HepG2 (cell line): ENCODE measurements at regions not wholly inside any gene's neighbourhood (a gene's known extent, or its start where the extent isn't known, plus 50 kb on each side); places are given as distances from the start of the nearest gene placed in this dataset.

Experiments used
- ATAC-seq: fragments of 200-7000 bp; cut with Tn5 transposase; 3 replicates; pipeline ENCODE4 v1.9.1; 2020; ENCODE audit warnings: mild to moderate bottlenecking, moderate library complexity
- BruUV-seq: library from RNA; stranded (reverse); fragments of 400-500 nt; replicated peaks from 2 replicates; lab custom pipeline; 2021; lab: Mats Ljungman, UMichigan
- CTCF ChIA-PET: fragments of 300-600 bp; formaldehyde crosslinking; extraction: SDS; loops from one replicate; lab custom pipeline; 2021; ENCODE audit warnings: low total read pairs, inconsistent platforms, low intra/inter-chr PET ratio; lab: Yijun Ruan, JAX
- POLR2A ChIA-PET: fragments of 350-600 bp; sonication (Branson Sonifier 250); formaldehyde crosslinking; loops from one replicate; lab custom pipeline; 2020; ENCODE audit warnings: antibody characterized with exemption, inconsistent platforms; lab: Yijun Ruan, JAX
- DNase-seq: peaks from one replicate; pipeline ENCODE4 v3.0.0-alpha.2; 2015; ENCODE audit warnings: low spot score
- FAIRE-seq: peaks from 3 replicates; lab custom pipeline; 2011; peaks lifted over from hg19 to GRCh38; lab: Jason Lieb, UNC
- H2AFZ ChIP-seq: one replicate; pipeline ENCODE4 v1.6.1; 2011; ENCODE audit warnings: low read length, inconsistent platforms
- H3K27ac ChIP-seq: fragments of 300-600 bp; 3 replicates; pipeline ENCODE4 v1.8.0; 2011; ENCODE audit warnings: mixed run types, mild to moderate bottlenecking, mixed read lengths, low read length, inconsistent platforms; ENCODE audit not compliant: insufficient read depth; ENCODE audit errors: extremely low read length
- H3K27me3 ChIP-seq, 2 experiments: fragments of 200-600 bp in 1 of 2; 2 replicates in 1 of 2; 3 replicates in 1 of 2; pipeline versions ENCODE4 v1.6.0 to v1.8.0; 2011; ENCODE audit warnings: low read length in 2 of 2, mild to moderate bottlenecking in 2 of 2, moderate library complexity in 2 of 2, inconsistent platforms in 1 of 2; ENCODE audit not compliant: insufficient read depth in 2 of 2, control insufficient read depth in 1 of 2
- H3K36me3 ChIP-seq, 2 experiments: fragments of 200-600 bp in 1 of 2; replicated peaks in 1 of 2; 2 replicates in 1 of 2; 3 replicates in 1 of 2; pipeline versions ENCODE4 v1.5.1 to v1.8.0; 2011; ENCODE audit warnings: low read length in 2 of 2, inconsistent platforms in 1 of 2; ENCODE audit not compliant: insufficient read depth in 2 of 2, control insufficient read depth in 1 of 2
- H3K4me1 ChIP-seq: 2 replicates; pipeline ENCODE4 v1.5.1; 2012; ENCODE audit warnings: low read length, inconsistent platforms; ENCODE audit not compliant: insufficient read depth
- H3K4me2 ChIP-seq: 2 replicates; pipeline ENCODE4 v1.6.0; 2011; ENCODE audit warnings: low read depth, low read length, inconsistent platforms
- H3K4me3 ChIP-seq, 3 experiments: fragments of 200-600 bp in 1 of 3; sonication (generic), shearing (Covaris generic) in 1 of 3; replicated peaks in 1 of 3; 2 replicates each; pipeline ENCODE4 v1.5.1; 2011 to 2016; ENCODE audit warnings: low read length in 3 of 3, inconsistent platforms in 2 of 3, low read depth in 2 of 3, mild to moderate bottlenecking in 2 of 3, control low read depth in 1 of 3, mixed read lengths in 1 of 3; ENCODE audit not compliant: insufficient read depth in 1 of 3
- H3K79me2 ChIP-seq: one replicate; pipeline ENCODE4 v1.6.1; 2011; ENCODE audit warnings: low read length, inconsistent platforms; ENCODE audit not compliant: insufficient read depth
- H3K9ac ChIP-seq: 2 replicates; pipeline ENCODE4 v1.6.0; 2011; ENCODE audit warnings: mild to moderate bottlenecking, low read depth, low read length, inconsistent platforms; ENCODE audit not compliant: insufficient read depth
- H3K9me3 ChIP-seq: 2 replicates; pipeline ENCODE4 v1.5.1; 2012; ENCODE audit warnings: mild to moderate bottlenecking, low read length
- H4K20me1 ChIP-seq: 2 replicates; pipeline ENCODE4 v1.6.0; 2011; ENCODE audit warnings: inconsistent platforms, mild to moderate bottlenecking, low read length, moderate library complexity; ENCODE audit not compliant: insufficient read depth
- AGO1 ChIP-seq: fragments of 200-400 bp; formaldehyde crosslinking; IDR thresholded peaks from 2 replicates; pipeline ENCODE4 v1.6.1; 2017; ENCODE audit warnings: mild to moderate bottlenecking, low read depth, low read length, moderate library complexity; ENCODE audit not compliant: poor library complexity, severe bottlenecking
- BORCS8-MEF2B ChIP-seq: sonication (generic); formaldehyde crosslinking; IDR thresholded peaks from 2 replicates; pipeline ENCODE4 v1.8.0; 2022; ENCODE audit warnings: mild to moderate bottlenecking, missing genetic modification reagents
- GABPB1 ChIP-seq: IDR thresholded peaks from 2 replicates; pipeline ENCODE4 v1.6.1; 2016; ENCODE audit warnings: mild to moderate bottlenecking, missing genetic modification reagents, moderate library complexity, missing compliant biosample characterization
- KDM2A ChIP-seq: sonication (generic); formaldehyde crosslinking; IDR thresholded peaks from 2 replicates; pipeline ENCODE4 v1.4.0; 2020; ENCODE audit warnings: low read depth, missing genetic modification reagents, borderline replicate concordance
- KLF16 ChIP-seq, 2 experiments: sonication (generic) in 1 of 2; formaldehyde crosslinking in 1 of 2; IDR thresholded peaks; 2 replicates each; pipeline versions ENCODE4 v1.6.1 to v1.8.0; 2016 to 2023; ENCODE audit warnings: missing genetic modification reagents in 2 of 2, missing compliant biosample characterization in 1 of 2
- RELA ChIP-seq: sonication (generic); formaldehyde crosslinking; IDR thresholded peaks from 2 replicates; pipeline ENCODE4 v1.4.0; 2020; ENCODE audit warnings: missing genetic modification reagents
- REXO4 ChIP-seq: sonication (generic); formaldehyde crosslinking; IDR thresholded peaks from 2 replicates; pipeline ENCODE4 v1.8.0; 2022; ENCODE audit warnings: missing genetic modification reagents, mild to moderate bottlenecking, borderline replicate concordance
- SMYD3 ChIP-seq: sonication (generic); formaldehyde crosslinking; IDR thresholded peaks from 2 replicates; pipeline ENCODE4 v1.8.1; 2023; ENCODE audit warnings: mild to moderate bottlenecking, missing genetic modification reagents
- SP2 ChIP-seq: sonication (generic); formaldehyde crosslinking; IDR thresholded peaks from 2 replicates; pipeline ENCODE4 v1.5.1; 2020; ENCODE audit warnings: mild to moderate bottlenecking, missing genetic modification reagents
- TCF7 ChIP-seq: sonication (generic); IDR thresholded peaks from 2 replicates; pipeline ENCODE4 v1.6.1; 2016; ENCODE audit warnings: antibody characterized with exemption, low read depth
- U2AF2 ChIP-seq: fragments of 200-400 bp; formaldehyde crosslinking; IDR thresholded peaks from 2 replicates; pipeline ENCODE4 v1.6.1; 2017; ENCODE audit warnings: low read depth, mild to moderate bottlenecking, low read length
- ZNF207 ChIP-seq: fragments of 450-650 bp; IDR thresholded peaks from 2 replicates; pipeline ENCODE4 v1.6.1; 2016; ENCODE audit warnings: antibody characterized with exemption, borderline replicate concordance
- ZNF33A ChIP-seq: sonication (generic); formaldehyde crosslinking; IDR thresholded peaks from 2 replicates; pipeline ENCODE4 v1.5.1; 2020; ENCODE audit warnings: missing genetic modification reagents, mild to moderate bottlenecking, moderate library complexity, borderline replicate concordance
- ZNF891 ChIP-seq: sonication (generic); formaldehyde crosslinking; IDR thresholded peaks from 2 replicates; pipeline ENCODE4 v1.5.0; 2020; ENCODE audit warnings: mild to moderate bottlenecking, missing genetic modification reagents
- WGBS: methylation state at CpG from one replicate; pipeline ENCODE4 v1.1.6; 2017; ENCODE audit warnings: low lambda C conversion rate; 5-methylcytosine and 5-hydroxymethylcytosine counted together
- in situ Hi-C: cut with HindIII; loops from 2 replicates; pipeline ENCODE4 v1.10.0; 2017; ENCODE audit warnings: low pct_unique_long_range_greater_than_20kb; ENCODE audit not compliant: extremely low pct_ligation_motif_present
- intact Hi-C: fragments of 100-400 bp; cut with micrococcal nuclease; formaldehyde crosslinking; loops from one replicate; pipeline ENCODE4 v1.10.0; 2022; ENCODE audit not compliant: unreplicated experiment
- TF ChIP-seq, protein P1 (sequence below): sonication (generic); formaldehyde crosslinking; IDR thresholded peaks from 2 replicates; pipeline ENCODE4 v1.9.0; 2021; ENCODE audit warnings: missing genetic modification reagents, borderline replicate concordance
- TF ChIP-seq, protein P2 (sequence below): IDR thresholded peaks from 2 replicates; pipeline ENCODE4 v1.6.1; 2016; ENCODE audit warnings: low read depth, borderline replicate concordance
- TF ChIP-seq, protein P3 (sequence below): sonication (generic); formaldehyde crosslinking; IDR thresholded peaks from 2 replicates; pipeline ENCODE4 v1.9.0; 2021; ENCODE audit warnings: mild to moderate bottlenecking, missing genetic modification reagents

DNA sequence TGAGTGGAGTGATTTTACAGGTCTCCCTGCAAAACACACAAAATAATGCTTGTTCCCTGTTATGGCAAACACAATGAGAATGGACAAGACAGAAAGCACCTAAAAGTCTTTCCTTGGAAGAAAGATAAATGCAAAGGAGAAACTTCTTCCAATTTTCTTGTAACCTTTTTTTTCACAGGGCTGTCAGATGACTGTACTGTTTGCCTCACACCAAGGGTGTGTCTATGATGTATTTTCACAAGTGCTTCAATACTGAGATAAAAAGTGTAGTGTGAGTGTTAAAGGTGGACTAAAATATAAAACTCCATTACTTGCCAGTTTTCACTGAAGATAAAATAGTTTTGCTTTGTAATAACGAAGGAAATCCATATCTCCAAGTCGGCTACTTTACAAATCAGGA is 194.5 kb downstream of the CENPW start:
- no peak for FAIRE-seq
- no peaks in the 10 kb centered on the region for H3K4me1 ChIP-seq
- no peak overlapping the region for H3K9ac ChIP-seq
- H2AFZ ChIP-seq, result no peak overlapping the region
- ATAC-seq, result no peak
- no peak for DNase-seq
- H4K20me1 ChIP-seq, result no peaks in the 10 kb centered on the region
- no peak overlapping the region for H3K27ac ChIP-seq
- intact Hi-C loops (no loop called here), in situ Hi-C loops (no loop called here)
- ChIA-PET CTCF (no interaction called here), POLR2A (no interaction called here)
- no peaks in the 10 kb centered on the region for H3K9me3 ChIP-seq
- no peaks in the 10 kb centered on the region for H3K36me3 ChIP-seq
- no peaks in the 10 kb centered on the region for H3K79me2 ChIP-seq
- H3K27me3 ChIP-seq, result no peaks in the 10 kb centered on the region
- WGBS, result 0% methylated on average over 2 of the region's 2 CpGs
- no peak overlapping the region for H3K4me3 ChIP-seq
- no peak overlapping the region for H3K4me2 ChIP-seq
- no TSS peak for BruUV-seq
- TF ChIP-seq KLF16 (CRISPR knock-in tag; IDR thresholded peaks at IDR 0.05), result no peak
- TF ChIP-seq U2AF2, result no peak
- no peak for TF ChIP-seq KDM2A
- no peak for TF ChIP-seq TCF7
- TF ChIP-seq, protein P1, sequence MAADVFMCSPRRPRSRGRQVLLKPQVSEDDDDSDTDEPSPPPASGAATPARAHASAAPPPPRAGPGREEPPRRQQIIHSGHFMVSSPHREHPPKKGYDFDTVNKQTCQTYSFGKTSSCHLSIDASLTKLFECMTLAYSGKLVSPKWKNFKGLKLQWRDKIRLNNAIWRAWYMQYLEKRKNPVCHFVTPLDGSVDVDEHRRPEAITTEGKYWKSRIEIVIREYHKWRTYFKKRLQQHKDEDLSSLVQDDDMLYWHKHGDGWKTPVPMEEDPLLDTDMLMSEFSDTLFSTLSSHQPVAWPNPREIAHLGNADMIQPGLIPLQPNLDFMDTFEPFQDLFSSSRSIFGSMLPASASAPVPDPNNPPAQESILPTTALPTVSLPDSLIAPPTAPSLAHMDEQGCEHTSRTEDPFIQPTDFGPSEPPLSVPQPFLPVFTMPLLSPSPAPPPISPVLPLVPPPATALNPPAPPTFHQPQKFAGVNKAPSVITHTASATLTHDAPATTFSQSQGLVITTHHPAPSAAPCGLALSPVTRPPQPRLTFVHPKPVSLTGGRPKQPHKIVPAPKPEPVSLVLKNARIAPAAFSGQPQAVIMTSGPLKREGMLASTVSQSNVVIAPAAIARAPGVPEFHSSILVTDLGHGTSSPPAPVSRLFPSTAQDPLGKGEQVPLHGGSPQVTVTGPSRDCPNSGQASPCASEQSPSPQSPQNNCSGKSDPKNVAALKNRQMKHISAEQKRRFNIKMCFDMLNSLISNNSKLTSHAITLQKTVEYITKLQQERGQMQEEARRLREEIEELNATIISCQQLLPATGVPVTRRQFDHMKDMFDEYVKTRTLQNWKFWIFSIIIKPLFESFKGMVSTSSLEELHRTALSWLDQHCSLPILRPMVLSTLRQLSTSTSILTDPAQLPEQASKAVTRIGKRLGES (CRISPR knock-in tag), result no peak
- TF ChIP-seq ZNF891 (CRISPR knock-in tag), result no peak
- TF ChIP-seq SMYD3 (CRISPR knock-in tag), result no peak
- TF ChIP-seq ZNF33A, result no peak
- TF ChIP-seq, protein P2, sequence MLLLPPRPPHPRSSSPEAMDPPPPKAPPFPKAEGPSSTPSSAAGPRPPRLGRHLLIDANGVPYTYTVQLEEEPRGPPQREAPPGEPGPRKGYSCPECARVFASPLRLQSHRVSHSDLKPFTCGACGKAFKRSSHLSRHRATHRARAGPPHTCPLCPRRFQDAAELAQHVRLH (CRISPR knock-in tag), result no peak
- TF ChIP-seq ZNF207, result no peak
- no peak for TF ChIP-seq SP2 (CRISPR knock-in tag)
- TF ChIP-seq GABPB1, result no peak
- no peak for TF ChIP-seq REXO4
- TF ChIP-seq BORCS8-MEF2B (CRISPR knock-in tag), result no peak
- TF ChIP-seq, protein P3, sequence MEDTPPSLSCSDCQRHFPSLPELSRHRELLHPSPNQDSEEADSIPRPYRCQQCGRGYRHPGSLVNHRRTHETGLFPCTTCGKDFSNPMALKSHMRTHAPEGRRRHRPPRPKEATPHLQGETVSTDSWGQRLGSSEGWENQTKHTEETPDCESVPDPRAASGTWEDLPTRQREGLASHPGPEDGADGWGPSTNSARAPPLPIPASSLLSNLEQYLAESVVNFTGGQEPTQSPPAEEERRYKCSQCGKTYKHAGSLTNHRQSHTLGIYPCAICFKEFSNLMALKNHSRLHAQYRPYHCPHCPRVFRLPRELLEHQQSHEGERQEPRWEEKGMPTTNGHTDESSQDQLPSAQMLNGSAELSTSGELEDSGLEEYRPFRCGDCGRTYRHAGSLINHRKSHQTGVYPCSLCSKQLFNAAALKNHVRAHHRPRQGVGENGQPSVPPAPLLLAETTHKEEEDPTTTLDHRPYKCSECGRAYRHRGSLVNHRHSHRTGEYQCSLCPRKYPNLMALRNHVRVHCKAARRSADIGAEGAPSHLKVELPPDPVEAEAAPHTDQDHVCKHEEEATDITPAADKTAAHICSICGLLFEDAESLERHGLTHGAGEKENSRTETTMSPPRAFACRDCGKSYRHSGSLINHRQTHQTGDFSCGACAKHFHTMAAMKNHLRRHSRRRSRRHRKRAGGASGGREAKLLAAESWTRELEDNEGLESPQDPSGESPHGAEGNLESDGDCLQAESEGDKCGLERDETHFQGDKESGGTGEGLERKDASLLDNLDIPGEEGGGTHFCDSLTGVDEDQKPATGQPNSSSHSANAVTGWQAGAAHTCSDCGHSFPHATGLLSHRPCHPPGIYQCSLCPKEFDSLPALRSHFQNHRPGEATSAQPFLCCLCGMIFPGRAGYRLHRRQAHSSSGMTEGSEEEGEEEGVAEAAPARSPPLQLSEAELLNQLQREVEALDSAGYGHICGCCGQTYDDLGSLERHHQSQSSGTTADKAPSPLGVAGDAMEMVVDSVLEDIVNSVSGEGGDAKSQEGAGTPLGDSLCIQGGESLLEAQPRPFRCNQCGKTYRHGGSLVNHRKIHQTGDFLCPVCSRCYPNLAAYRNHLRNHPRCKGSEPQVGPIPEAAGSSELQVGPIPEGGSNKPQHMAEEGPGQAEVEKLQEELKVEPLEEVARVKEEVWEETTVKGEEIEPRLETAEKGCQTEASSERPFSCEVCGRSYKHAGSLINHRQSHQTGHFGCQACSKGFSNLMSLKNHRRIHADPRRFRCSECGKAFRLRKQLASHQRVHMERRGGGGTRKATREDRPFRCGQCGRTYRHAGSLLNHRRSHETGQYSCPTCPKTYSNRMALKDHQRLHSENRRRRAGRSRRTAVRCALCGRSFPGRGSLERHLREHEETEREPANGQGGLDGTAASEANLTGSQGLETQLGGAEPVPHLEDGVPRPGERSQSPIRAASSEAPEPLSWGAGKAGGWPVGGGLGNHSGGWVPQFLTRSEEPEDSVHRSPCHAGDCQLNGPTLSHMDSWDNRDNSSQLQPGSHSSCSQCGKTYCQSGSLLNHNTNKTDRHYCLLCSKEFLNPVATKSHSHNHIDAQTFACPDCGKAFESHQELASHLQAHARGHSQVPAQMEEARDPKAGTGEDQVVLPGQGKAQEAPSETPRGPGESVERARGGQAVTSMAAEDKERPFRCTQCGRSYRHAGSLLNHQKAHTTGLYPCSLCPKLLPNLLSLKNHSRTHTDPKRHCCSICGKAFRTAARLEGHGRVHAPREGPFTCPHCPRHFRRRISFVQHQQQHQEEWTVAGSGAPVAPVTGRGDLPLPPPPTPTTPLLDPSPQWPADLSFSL (CRISPR knock-in tag), result no peak
- TF ChIP-seq RELA (CRISPR knock-in tag), result no peak
- no peak for TF ChIP-seq AGO1
